HuH-7 (cell line): ENCODE measurements at regions not wholly inside any gene's neighbourhood (a gene's known extent, or its start where the extent isn't known, plus 50 kb on each side); places are given as distances from the start of the nearest gene placed in this dataset.
A peak's percentile ranks its signal among the peaks of the same experiment; 100 is the strongest.
"Not testable (repeated sequence)": the region's sequence is repeated elsewhere in the genome, so short reads cannot be mapped to it uniquely, and the experiment has no call there.

ENCODE experiments used
- DNase-seq: peaks from one replicate; pipeline ENCODE4 v3.0.0; 2011; ENCODE audit warnings: low spot score

DNA sequence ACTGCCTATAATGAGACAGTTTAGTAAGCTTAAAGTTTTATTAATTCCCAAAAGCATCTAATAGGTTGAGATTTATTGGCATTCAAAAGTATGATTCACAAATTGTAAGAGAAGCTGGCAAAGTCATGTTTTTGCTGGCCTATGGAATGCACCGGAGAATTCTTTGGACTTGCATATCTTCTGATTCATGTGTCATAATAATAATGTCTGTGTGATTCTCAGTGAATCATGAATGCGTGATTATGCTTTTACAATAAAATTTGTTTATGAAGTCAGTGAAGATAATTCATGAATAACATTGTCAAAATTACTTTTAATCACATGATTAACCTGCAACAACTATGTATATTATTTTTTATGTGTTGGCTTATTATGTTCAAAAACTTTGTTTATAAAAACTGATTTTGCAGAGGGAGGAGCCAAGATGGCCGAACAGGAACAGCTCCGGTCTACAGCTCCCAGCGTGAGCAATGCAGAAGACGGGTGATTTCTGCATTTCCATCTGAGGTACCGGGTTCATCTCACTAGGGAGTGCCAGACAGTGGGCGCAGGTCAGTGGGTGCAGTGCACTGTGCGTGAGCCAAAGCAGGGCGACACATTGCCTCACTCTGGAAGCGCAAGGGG, 389.2 kb downstream of the SRGAP2C start:
- not testable (repeated sequence) for DNase-seq

DNA sequence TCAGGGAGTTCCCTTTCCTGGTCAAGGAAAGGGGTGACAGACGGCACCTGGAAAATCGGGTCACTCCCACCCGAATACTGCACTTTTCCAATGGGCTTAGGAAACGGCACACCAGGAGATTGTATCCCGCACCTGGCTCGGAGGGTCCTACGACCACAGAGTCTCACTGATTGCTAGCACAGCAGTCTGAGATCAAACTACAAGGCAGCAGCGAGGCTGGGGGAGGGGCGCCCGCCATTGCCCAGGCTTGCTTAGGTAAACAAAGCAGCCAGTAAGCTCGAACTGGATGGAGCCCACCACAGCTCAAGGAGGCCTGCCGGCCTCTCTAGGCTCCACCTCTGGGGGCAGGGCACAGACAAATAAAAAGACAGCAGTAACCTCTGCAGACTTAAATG, 389.7 kb downstream of the SRGAP2C start:
- not testable (repeated sequence) for DNase-seq

- not testable (repeated sequence) for DNase-seq
Observed at GRCh38 chr1:121582898-121583297, 398.1 kb downstream of the SRGAP2C start.

- DNase-seq, result peak; percentile 8
Observed at GRCh38 chr1:121586369-121587229, 401.8 kb downstream of the SRGAP2C start.

GRCh38 chr1:121587230-121587569, 402.4 kb downstream of the SRGAP2C start:
- DNase-seq, result no peak

- DNase-seq, result no peak
Observed at GRCh38 chr1:121587777-121588176, 403.0 kb downstream of the SRGAP2C start.

DNA sequence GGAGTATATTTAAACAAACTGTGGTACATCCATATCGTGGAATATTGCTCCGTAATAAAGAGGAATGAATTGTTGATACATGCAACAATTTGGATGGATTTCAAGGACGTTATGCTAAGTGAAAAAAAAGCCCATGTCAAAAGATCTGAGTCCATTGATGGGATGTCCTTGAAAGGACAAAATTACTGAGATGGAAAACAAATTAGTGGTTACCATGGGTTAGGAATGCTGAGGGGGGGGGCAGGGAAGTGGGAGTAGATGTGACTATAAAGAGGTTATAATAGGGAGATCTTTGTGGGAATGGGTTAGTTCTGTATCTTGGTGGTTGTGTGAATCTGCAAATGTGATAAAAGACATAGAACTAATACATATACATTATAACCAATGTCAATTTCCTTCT, 409.3 kb downstream of the SRGAP2C start:
- DNase-seq, result no peak

DNA sequence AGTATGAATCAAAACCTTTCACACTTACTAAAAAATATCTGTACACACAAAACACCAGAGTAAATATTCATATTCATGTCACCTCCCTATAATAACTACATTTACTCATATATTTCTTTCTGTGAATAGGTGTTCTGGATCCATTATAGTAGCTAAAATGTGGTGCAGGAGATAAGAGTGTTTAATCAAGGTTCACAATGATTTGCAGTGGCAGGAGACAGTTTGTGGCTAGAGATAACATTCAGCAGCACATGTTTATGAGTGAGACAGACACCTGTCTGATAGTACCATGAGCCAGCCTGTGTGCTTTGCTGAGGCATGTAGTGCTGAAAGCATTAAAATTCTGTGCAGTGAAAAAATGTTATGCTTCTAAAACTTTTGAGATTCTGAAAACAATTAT, 410.3 kb downstream of the SRGAP2C start:
- no peak for DNase-seq

GRCh38 chr1:121604843-121605444, 420.2 kb downstream of the SRGAP2C start:
- DNase-seq, result not testable (repeated sequence)

DNA sequence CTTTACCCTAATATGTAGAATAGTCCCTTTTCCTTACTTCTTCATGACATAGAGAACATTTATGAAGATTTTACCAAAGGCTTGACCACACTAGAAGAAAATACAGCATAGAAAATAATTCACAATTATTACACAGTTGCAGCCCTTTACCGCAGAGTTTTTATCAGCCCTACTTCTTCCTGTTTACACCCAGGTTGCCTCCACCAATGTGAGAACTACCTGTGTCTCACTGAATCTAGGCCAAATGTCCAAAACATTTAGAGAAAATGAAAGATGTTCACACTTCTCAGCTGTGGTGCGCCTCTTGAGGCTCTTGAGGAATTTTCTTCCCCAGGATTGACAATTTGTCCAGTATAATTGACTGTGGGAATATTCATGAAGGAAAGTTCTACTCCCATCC, 422.7 kb downstream of the SRGAP2C start:
- DNase-seq, result not testable (repeated sequence)
